HL-60 (cell line): ENCODE measurements at regions not wholly inside any gene's neighbourhood (a gene's known extent, or its start where the extent isn't known, plus 50 kb on each side); places are given as distances from the start of the nearest gene placed in this dataset.

Experiments used
- GABPA ChIP-seq: IDR thresholded peaks from 2 replicates; pipeline ENCODE4 v1.6.1; 2012; ENCODE audit warnings: low read depth
- POLR2AphosphoS5 ChIP-seq: IDR thresholded peaks from 2 replicates; pipeline ENCODE4 v1.6.1; 2012; ENCODE audit warnings: low read depth
- REST ChIP-seq: IDR thresholded peaks from 2 replicates; pipeline ENCODE4 v1.6.1; 2012; ENCODE audit warnings: low read depth; ENCODE audit not compliant: insufficient replicate concordance
- TF ChIP-seq, protein P1 (sequence below): IDR thresholded peaks from one replicate; pipeline ENCODE4 v1.5.1; 2011; ENCODE audit warnings: low read length, control low read depth, inconsistent platforms; ENCODE audit not compliant: insufficient read depth

GRCh38 chr2:83522891-83523493, 936.1 kb downstream of the SUCLG1 start:
- TF ChIP-seq, protein P1, sequence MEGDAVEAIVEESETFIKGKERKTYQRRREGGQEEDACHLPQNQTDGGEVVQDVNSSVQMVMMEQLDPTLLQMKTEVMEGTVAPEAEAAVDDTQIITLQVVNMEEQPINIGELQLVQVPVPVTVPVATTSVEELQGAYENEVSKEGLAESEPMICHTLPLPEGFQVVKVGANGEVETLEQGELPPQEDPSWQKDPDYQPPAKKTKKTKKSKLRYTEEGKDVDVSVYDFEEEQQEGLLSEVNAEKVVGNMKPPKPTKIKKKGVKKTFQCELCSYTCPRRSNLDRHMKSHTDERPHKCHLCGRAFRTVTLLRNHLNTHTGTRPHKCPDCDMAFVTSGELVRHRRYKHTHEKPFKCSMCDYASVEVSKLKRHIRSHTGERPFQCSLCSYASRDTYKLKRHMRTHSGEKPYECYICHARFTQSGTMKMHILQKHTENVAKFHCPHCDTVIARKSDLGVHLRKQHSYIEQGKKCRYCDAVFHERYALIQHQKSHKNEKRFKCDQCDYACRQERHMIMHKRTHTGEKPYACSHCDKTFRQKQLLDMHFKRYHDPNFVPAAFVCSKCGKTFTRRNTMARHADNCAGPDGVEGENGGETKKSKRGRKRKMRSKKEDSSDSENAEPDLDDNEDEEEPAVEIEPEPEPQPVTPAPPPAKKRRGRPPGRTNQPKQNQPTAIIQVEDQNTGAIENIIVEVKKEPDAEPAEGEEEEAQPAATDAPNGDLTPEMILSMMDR, result no peak
- TF ChIP-seq POLR2AphosphoS5, result no peak
- TF ChIP-seq GABPA, result no peak
- no peak for TF ChIP-seq REST
